Mesothelial cell of epicardium (in vitro differentiated cells): ENCODE measurements at regions not wholly inside any gene's neighbourhood (a gene's known extent, or its start where the extent isn't known, plus 50 kb on each side); places are given as distances from the start of the nearest gene placed in this dataset.

Experiments
- DNase-seq, 2 experiments: peaks; one replicate each; pipeline ENCODE4 v3.0.0; 2021; ENCODE audit warnings: low spot score in 2 of 2; ENCODE audit not compliant: unreplicated experiment in 2 of 2
- H3K27ac Mint-ChIP-seq: 2 replicates; pipeline ENCODE4 v1.8.0; 2021; ENCODE audit warnings: mixed read lengths
- H3K27me3 Mint-ChIP-seq: 2 replicates; pipeline ENCODE4 v1.8.0; 2021; ENCODE audit warnings: low read depth, mixed read lengths
- H3K36me3 Mint-ChIP-seq: 2 replicates; pipeline ENCODE4 v1.8.0; 2021; ENCODE audit warnings: mixed read lengths
- H3K4me1 Mint-ChIP-seq: 2 replicates; pipeline ENCODE4 v1.8.0; 2021; ENCODE audit warnings: mixed read lengths
- H3K4me3 Mint-ChIP-seq: 2 replicates; pipeline ENCODE4 v1.8.0; 2021; ENCODE audit warnings: mild to moderate bottlenecking, moderate library complexity, mixed read lengths
- H3K9me3 Mint-ChIP-seq: 2 replicates; pipeline ENCODE4 v1.8.0; 2021; ENCODE audit warnings: mixed read lengths
- TF ChIP-seq, protein P1 (sequence below): fragments of 200-600 bp; sonication (generic); IDR thresholded peaks from one replicate; pipeline ENCODE4 v1.5.0; 2021; ENCODE audit warnings: antibody characterized with exemption; ENCODE audit not compliant: unreplicated experiment

DNA sequence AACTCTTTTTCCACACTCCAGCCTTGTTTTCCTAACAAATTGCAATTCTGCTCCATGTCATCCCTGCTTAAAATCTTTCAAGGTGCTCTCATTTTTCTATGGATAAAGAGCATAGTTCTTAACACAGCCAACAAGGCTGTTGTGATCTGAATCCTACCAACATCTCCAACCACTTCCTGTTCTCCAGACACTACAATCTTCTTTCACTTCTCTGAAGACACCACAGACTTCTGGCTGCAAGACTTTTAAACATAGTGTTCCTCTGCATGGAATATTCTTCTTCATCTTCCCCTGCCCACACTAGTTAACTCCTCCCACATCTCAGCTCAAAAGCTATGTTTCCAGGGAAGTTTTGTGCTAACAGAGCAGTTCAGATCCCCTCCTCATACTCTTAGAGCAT is 404.8 kb downstream of the MAN2A1 start:
- TF ChIP-seq, protein P1, sequence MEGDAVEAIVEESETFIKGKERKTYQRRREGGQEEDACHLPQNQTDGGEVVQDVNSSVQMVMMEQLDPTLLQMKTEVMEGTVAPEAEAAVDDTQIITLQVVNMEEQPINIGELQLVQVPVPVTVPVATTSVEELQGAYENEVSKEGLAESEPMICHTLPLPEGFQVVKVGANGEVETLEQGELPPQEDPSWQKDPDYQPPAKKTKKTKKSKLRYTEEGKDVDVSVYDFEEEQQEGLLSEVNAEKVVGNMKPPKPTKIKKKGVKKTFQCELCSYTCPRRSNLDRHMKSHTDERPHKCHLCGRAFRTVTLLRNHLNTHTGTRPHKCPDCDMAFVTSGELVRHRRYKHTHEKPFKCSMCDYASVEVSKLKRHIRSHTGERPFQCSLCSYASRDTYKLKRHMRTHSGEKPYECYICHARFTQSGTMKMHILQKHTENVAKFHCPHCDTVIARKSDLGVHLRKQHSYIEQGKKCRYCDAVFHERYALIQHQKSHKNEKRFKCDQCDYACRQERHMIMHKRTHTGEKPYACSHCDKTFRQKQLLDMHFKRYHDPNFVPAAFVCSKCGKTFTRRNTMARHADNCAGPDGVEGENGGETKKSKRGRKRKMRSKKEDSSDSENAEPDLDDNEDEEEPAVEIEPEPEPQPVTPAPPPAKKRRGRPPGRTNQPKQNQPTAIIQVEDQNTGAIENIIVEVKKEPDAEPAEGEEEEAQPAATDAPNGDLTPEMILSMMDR, result no peak
- peaks cover 3% of the 10 kb centered on the region for H3K4me1 Mint-ChIP-seq
- no peak overlapping the region for H3K27ac Mint-ChIP-seq
- no peak overlapping the region for H3K4me3 Mint-ChIP-seq
- H3K9me3 Mint-ChIP-seq, result peaks cover 10% of the 10 kb centered on the region
- no peak for DNase-seq
- H3K27me3 Mint-ChIP-seq, result no peaks in the 10 kb centered on the region
- H3K36me3 Mint-ChIP-seq, result no peaks in the 10 kb centered on the region

DNA sequence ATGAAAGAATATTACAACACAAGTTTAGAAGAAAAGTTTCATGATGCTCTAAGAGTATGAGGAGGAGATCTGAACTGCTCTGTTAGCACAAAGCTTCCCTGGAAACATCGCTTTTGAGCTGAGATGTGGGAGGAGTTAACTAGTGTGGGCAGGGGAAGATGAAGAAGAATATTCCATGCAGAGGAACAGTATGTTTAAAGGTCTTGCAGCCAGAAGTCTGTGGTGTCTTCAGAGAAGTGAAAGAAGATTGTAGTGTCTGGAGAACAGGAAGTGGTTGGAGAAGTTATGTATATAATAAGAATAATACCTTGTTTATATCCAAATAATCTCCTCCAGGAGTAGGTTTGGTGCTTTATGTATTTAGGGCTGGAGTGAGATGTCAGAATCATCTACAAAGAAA is 406.7 kb downstream of the MAN2A1 start:
- Mint-ChIP-seq H3K9me3 (peaks cover 10% of the 10 kb centered on the region), H3K27me3 (no peaks in the 10 kb centered on the region), H3K36me3 (no peaks in the 10 kb centered on the region), H3K4me3 (no peak overlapping the region), H3K27ac (no peak overlapping the region), H3K4me1 (peaks cover 3% of the 10 kb centered on the region)
- TF ChIP-seq, protein P1, result no peak
- DNase-seq, result no peak

DNA sequence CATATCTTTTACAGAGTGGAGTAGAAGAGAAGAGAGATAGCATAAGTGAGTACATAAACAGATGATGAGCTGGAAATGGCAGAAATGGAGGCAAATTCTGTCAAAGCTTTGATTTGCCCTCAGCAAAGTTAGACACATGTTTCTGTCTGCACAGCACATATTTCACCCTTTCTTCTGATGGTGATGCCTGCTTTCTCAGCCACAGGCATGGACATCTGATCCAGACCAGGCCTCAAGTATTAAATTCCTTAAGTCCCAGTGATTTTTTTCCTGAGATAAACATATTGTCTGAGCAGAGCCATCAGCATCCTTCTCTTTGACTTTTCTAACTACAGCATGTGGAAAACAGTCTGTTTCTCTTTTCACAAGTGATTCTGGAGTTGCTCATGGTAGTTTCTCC is 409.8 kb downstream of the MAN2A1 start:
- no peak overlapping the region for H3K4me3 Mint-ChIP-seq
- DNase-seq, result no peak
- H3K27ac Mint-ChIP-seq, result no peak overlapping the region
- peaks cover 13% of the 10 kb centered on the region for H3K4me1 Mint-ChIP-seq
- peaks cover 7% of the 10 kb centered on the region for H3K27me3 Mint-ChIP-seq
- H3K9me3 Mint-ChIP-seq, result peaks cover 10% of the 10 kb centered on the region
- no peaks in the 10 kb centered on the region for H3K36me3 Mint-ChIP-seq
- TF ChIP-seq, protein P1, result no peak

DNA sequence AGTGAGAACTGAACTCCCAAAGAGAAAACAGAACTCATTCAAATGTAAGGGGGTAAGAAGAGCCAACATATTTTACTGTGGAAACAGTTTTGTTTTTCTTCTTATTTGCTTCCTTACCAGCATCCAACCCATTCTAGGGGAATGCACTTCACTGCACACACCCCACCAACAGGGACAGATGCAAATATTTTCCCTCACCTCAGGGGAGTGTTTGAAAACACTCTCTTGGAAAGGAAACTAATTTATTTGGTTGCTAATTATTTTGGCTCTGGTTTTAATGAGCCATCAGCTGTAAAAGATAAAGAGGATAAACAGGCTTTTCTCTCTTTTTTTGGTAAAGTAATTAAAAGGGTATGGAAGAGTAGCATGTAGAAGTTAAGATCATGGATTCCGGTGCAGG is 413.4 kb downstream of the MAN2A1 start:
- peaks cover 31% of the 10 kb centered on the region for H3K4me1 Mint-ChIP-seq
- H3K27ac Mint-ChIP-seq, result no peak overlapping the region
- H3K9me3 Mint-ChIP-seq, result peaks cover 3% of the 10 kb centered on the region
- peaks cover 14% of the 10 kb centered on the region for H3K27me3 Mint-ChIP-seq
- DNase-seq, result no peak
- TF ChIP-seq, protein P1, result no peak
- H3K4me3 Mint-ChIP-seq, result no peak overlapping the region
- H3K36me3 Mint-ChIP-seq, result no peaks in the 10 kb centered on the region

DNA sequence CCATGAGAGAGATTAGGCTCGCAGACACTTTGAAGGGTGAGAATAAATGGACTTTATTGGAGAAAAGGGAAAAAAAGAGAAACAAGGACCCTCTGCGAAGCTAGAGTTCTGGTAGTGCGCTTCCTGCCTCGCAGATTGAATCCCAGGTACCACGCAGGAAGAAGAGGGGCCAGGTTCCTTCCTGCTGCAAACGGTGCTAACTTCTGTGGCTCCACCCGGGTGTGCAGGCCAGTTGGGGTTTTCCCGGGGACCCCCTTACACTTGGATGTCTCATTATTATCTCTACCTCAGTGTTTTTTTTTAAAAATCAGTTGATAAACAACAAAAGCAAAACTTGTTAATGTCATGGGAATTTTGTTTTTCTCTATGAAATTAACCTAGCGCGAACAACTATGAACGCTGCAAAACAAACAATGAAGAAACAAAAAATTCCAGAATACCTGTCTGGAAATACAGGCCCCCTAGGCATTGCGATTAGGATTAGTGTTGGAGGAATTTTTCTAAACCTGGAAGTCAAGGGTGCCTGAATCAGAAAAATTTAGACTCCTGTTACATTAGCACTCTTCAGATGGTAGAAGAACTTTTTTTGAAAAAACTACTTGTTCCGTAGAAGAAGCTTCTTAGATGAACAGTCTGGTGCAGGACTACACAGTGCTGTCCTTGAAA is 414.5 kb downstream of the MAN2A1 start:
- no peak for DNase-seq
- Mint-ChIP-seq H3K27ac (no peak overlapping the region), H3K9me3 (no peaks in the 10 kb centered on the region), H3K4me1 (peaks cover 31% of the 10 kb centered on the region), H3K27me3 (peaks cover 16% of the 10 kb centered on the region), H3K36me3 (no peaks in the 10 kb centered on the region), H3K4me3 (no peak overlapping the region)
- TF ChIP-seq, protein P1, result no peak
